RWPE2 (cell line): ENCODE measurements at regions not wholly inside any gene's neighbourhood (a gene's known extent, or its start where the extent isn't known, plus 50 kb on each side); places are given as distances from the start of the nearest gene placed in this dataset.

Source experiments
- ATAC-seq: fragments of 200-7000 bp; cut with Tn5 transposase; 3 replicates; pipeline ENCODE4 v1.9.1; 2021; ENCODE audit warnings: low read depth
- DNase-seq: peaks from one replicate; pipeline ENCODE4 v3.0.0-alpha.2; 2020; ENCODE audit warnings: low spot score
- H3K27ac ChIP-seq: fragments of 450-650 bp; 2 replicates; pipeline ENCODE4 v1.5.1; 2017; ENCODE audit warnings: mild to moderate bottlenecking; ENCODE audit not compliant: poor library complexity, severe bottlenecking
- H3K27me3 ChIP-seq: fragments of 250-450 bp; sonication (Bioruptor Pico); 2 replicates; pipeline ENCODE4 v1.5.1; 2021; ENCODE audit warnings: mild to moderate bottlenecking, moderate library complexity; ENCODE audit not compliant: insufficient read depth, poor library complexity, severe bottlenecking
- H3K36me3 ChIP-seq: fragments of 250-450 bp; sonication (Bioruptor Pico); 2 replicates; pipeline ENCODE4 v1.5.1; 2020; ENCODE audit warnings: low read depth, mild to moderate bottlenecking, moderate library complexity
- H3K4me1 ChIP-seq: fragments of 250-450 bp; sonication (Bioruptor Pico); 2 replicates; pipeline ENCODE4 v1.5.1; 2021; ENCODE audit warnings: mild to moderate bottlenecking, moderate library complexity; ENCODE audit not compliant: insufficient read depth, poor library complexity, severe bottlenecking
- H3K4me3 ChIP-seq: fragments of 250-450 bp; sonication (Bioruptor Pico); 2 replicates; pipeline ENCODE4 v1.5.1; 2021; ENCODE audit warnings: mild to moderate bottlenecking, moderate library complexity; ENCODE audit not compliant: severe bottlenecking
- H3K9me3 ChIP-seq: fragments of 250-450 bp; sonication (Bioruptor Pico); 2 replicates; pipeline ENCODE4 v1.5.1; 2021; ENCODE audit warnings: mild to moderate bottlenecking, moderate library complexity; ENCODE audit not compliant: severe bottlenecking
- TF ChIP-seq, protein P1 (sequence below): fragments of 450-650 bp; IDR thresholded peaks from one replicate; pipeline ENCODE4 v1.5.1; 2017; ENCODE audit warnings: mild to moderate bottlenecking, moderate library complexity; ENCODE audit not compliant: poor library complexity, severe bottlenecking

DNA sequence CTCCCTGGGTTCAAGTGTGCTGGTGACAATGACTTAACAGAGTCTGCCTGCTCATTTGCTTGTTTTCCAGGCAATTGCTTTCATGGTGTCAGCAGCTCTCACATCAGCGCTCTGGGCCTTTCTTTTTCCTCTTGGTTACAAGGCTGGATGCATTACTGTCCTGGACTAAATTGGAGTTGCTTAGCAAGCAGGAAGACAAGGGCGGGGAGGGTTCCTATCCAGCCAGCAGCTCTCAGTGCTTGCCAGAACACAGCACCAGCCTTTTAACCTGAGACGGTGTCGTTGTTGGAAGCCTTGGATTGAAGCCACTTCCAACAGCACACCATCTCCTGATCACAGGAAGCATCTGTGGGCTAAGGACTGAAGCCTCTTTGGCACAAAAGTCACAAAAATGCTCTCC, 606.9 kb downstream of the CDH26 start:
- H3K27me3 ChIP-seq = peaks cover 98% of the 10 kb centered on the region
- no peaks in the 10 kb centered on the region for H3K4me1 ChIP-seq
- TF ChIP-seq, protein P1, sequence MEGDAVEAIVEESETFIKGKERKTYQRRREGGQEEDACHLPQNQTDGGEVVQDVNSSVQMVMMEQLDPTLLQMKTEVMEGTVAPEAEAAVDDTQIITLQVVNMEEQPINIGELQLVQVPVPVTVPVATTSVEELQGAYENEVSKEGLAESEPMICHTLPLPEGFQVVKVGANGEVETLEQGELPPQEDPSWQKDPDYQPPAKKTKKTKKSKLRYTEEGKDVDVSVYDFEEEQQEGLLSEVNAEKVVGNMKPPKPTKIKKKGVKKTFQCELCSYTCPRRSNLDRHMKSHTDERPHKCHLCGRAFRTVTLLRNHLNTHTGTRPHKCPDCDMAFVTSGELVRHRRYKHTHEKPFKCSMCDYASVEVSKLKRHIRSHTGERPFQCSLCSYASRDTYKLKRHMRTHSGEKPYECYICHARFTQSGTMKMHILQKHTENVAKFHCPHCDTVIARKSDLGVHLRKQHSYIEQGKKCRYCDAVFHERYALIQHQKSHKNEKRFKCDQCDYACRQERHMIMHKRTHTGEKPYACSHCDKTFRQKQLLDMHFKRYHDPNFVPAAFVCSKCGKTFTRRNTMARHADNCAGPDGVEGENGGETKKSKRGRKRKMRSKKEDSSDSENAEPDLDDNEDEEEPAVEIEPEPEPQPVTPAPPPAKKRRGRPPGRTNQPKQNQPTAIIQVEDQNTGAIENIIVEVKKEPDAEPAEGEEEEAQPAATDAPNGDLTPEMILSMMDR = no peak
- DNase-seq = no peak
- H3K36me3 ChIP-seq = no peaks in the 10 kb centered on the region
- ATAC-seq = no peak
- H3K27ac ChIP-seq = no peak overlapping the region
- no peak overlapping the region for H3K4me3 ChIP-seq
- H3K9me3 ChIP-seq = no peaks in the 10 kb centered on the region

DNA sequence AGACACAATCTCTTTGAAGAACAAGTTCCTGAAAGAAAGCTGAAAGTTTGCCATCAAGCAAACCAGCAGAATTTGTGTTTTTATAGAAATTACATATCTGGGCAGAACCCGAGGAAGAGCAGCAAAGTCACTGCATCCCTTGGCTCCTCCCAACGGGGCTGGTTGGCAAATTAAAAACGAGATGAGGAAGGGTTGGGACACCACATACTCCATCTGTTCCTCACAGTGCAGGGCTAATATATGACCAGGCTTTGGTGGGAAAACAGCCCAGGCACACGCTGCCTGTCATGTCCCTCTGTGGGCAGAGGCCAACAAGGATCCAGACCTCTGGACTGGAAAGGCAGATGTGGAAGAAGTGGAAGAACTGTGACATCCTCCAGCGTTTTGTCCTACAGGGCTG, 607.3 kb downstream of the CDH26 start:
- Histone ChIP-seq H3K4me3 (no peak overlapping the region), H3K9me3 (no peaks in the 10 kb centered on the region), H3K4me1 (no peaks in the 10 kb centered on the region), H3K27ac (no peak overlapping the region), H3K27me3 (peaks cover 98% of the 10 kb centered on the region), H3K36me3 (no peaks in the 10 kb centered on the region)
- DNase-seq = no peak
- ATAC-seq = no peak; the same call in 2 of the 3 replicates
- TF ChIP-seq, protein P1 = no peak

DNA sequence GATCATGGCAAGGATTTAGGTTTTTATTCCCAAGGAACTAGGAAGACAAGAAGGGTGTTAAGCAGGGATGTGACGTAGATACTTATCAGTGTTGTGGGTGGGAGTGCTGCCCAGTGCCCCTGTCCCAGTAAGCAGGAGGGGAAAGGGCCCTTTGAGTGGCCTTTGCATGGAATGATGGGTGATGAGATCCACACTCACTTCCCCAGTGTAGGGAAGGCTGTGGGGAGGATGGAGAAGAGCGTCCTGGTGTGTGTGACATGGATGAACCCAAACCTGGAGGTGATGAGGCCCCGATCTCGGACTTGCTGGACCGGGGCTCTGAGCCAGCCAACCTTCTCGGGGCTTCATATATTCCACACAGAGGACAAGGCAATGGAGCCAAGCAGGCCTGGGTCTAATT, 610.9 kb downstream of the CDH26 start:
- Histone ChIP-seq H3K36me3 (no peaks in the 10 kb centered on the region), H3K4me1 (no peaks in the 10 kb centered on the region), H3K9me3 (no peaks in the 10 kb centered on the region), H3K4me3 (no peak overlapping the region), H3K27ac (no peak overlapping the region), H3K27me3 (peaks cover 98% of the 10 kb centered on the region)
- DNase-seq = no peak
- ATAC-seq = no peak
- TF ChIP-seq, protein P1 = no peak

DNA sequence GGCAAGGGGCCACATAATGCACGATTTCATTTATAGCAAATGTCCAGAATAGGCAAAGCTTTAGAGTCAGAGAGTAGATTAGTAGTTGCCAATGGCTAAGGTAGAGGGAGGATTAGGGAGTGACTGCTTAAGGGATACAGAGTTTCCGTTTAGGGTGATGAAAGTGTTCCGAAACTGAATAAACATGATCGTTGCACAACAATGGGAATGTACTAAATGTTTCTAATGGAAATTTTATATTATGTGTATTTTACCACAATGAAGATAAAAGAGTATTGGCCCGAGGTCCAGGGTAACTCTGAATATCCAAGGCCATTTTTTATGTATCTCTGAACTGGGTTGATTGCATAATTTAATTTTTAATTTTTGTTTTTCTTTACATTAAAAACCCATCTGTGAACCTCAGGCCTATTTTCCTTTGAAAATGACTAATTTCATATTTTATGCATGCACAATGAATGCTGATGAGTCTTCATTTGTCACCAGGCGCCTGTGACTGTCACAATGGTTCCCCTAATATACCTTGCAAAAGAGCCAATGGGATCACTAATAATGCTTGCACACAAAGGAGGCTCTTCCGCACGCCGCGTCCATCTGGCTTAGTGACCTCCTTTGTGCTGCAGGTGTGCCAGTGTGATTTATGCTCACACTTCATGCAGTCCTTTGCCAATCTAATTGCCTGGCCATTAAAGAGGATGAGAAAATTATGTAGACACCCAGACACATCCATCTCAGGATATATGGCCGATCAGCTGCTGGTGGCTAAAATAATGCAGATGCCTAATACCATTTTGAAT, 612.5 kb downstream of the CDH26 start:
- DNase-seq (no peak), ATAC-seq (no peak)
- Histone ChIP-seq H3K36me3 (no peaks in the 10 kb centered on the region), H3K4me3 (no peak overlapping the region), H3K4me1 (no peaks in the 10 kb centered on the region), H3K27ac (no peak overlapping the region), H3K27me3 (peaks cover 96% of the 10 kb centered on the region), H3K9me3 (no peaks in the 10 kb centered on the region)
- TF ChIP-seq, protein P1 = no peak

GRCh38 chr20:60573003-60573680, 614.9 kb downstream of the CDH26 start:
- H3K9me3 ChIP-seq = no peaks in the 10 kb centered on the region
- H3K27me3 ChIP-seq = peaks cover 96% of the 10 kb centered on the region
- no peak for DNase-seq
- H3K27ac ChIP-seq = no peak overlapping the region
- H3K36me3 ChIP-seq = no peaks in the 10 kb centered on the region
- no peak overlapping the region for H3K4me3 ChIP-seq
- no peaks in the 10 kb centered on the region for H3K4me1 ChIP-seq
- TF ChIP-seq, protein P1 = no peak
- ATAC-seq = no peak
